ENCODE measurements at regions not wholly inside any gene's neighbourhood (a gene's known extent, or its start where the extent isn't known, plus 50 kb on each side); places are given as distances from the start of the nearest gene placed in this dataset.

DNA sequence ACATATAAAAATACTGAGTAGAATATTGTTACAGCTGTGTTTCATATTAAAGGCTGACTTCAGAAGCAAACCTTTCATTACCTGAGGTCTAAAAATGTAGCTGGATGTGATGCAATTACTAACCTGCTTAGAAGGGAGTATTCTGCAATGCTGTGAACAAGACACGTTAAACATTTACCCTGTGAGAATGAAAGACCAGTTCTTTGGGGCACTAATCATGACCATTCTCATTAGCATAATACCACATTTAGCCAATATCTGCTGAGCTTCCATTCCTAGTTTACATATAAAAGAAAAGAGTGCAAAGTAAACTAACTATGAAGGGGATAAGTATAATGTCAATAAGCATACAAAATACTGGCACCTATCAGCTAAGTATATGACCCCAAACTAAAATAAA, 784.0 kb upstream of the KLHL29 start:
- TF ChIP-seq, protein P1, sequence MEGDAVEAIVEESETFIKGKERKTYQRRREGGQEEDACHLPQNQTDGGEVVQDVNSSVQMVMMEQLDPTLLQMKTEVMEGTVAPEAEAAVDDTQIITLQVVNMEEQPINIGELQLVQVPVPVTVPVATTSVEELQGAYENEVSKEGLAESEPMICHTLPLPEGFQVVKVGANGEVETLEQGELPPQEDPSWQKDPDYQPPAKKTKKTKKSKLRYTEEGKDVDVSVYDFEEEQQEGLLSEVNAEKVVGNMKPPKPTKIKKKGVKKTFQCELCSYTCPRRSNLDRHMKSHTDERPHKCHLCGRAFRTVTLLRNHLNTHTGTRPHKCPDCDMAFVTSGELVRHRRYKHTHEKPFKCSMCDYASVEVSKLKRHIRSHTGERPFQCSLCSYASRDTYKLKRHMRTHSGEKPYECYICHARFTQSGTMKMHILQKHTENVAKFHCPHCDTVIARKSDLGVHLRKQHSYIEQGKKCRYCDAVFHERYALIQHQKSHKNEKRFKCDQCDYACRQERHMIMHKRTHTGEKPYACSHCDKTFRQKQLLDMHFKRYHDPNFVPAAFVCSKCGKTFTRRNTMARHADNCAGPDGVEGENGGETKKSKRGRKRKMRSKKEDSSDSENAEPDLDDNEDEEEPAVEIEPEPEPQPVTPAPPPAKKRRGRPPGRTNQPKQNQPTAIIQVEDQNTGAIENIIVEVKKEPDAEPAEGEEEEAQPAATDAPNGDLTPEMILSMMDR (IDR thresholded peaks at IDR 0.05 in 2 of 3, conservative IDR thresholded peaks at IDR 0.05 in 1 of 3; ENCODE audit: borderline replicate concordance in 1 of 3, insufficient read depth in 1 of 3, low read depth in 2 of 3, low read length in 2 of 3): no peak
- TF ChIP-seq ZNF274 (IDR thresholded peaks at IDR 0.05; ENCODE audit: low read depth, low read length) (no peak), TCF7L2 (IDR thresholded peaks at IDR 0.05; ENCODE audit: borderline replicate concordance, extremely low read depth, insufficient read depth, insufficient read length) (no peak)
